GM19463 (cell line): ENCODE measurements at regions not wholly inside any gene's neighbourhood (a gene's known extent, or its start where the extent isn't known, plus 50 kb on each side); places are given as distances from the start of the nearest gene placed in this dataset.

Experiments used
- ATAC-seq: cut with Tn5 transposase; IDR thresholded peaks from one replicate; pipeline ENCODE4 v1.9.1; 2021; ENCODE audit warnings: mild to moderate bottlenecking, moderate library complexity; ENCODE audit not compliant: unreplicated experiment

DNA sequence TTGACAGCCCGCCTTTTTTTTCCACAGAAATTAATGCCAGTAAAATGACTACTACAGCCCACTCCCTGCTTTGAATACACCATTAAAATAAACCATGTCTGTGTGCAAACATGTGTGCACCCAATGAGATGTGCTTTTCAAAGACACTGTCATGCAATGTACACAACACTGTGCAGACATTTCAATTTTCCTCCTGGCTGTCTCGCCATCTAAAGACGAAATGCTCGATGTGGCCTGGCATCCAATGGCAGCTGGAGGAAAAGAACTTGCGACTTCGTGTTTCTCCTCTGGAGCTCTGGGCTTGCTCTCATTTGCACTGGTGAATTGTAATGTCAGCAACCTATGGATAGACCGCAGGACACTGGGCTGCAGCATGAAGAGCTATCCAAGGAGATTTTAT lies 147.0 kb upstream of the NAV2 start:
- ATAC-seq: no peak

DNA sequence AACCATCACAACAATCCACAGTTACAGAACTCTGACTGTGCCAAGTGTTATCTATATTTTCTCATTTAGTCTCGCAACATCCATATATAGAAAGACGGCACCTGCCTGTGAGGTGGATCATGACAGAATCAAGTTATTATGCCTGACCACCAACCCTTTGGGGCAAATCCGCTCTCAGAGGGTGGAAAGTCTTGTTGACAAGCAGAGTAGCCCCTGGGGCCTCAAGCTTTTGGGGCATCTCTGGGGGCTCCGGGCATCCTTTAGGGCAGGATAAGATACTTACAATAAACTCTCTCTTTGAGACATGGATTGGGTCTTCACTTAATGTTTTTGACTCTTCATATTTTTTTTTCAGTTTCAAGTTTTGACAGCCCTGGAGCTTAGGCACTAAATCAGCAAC lies 150.5 kb upstream of the NAV2 start:
- no peak for ATAC-seq

DNA sequence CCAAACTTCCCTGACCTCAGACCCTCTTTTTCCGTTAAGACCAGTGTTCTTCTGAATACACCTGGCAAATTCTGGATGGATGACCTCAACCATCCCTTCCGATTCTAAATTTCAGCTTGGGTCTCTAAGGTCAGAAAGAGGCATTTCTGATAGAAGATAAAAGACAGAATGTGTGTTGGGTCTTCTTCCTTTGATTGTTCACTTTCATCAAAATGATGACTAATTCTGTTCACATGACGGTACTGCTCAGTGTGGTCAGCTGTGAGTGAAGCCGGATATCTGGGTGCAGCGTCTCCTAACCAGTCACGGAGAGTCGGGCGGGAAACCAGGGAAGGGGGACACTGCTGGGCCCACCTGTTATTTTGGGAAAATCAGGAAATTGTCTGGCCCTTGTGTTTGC lies 151.6 kb upstream of the NAV2 start:
- no peak for ATAC-seq

DNA sequence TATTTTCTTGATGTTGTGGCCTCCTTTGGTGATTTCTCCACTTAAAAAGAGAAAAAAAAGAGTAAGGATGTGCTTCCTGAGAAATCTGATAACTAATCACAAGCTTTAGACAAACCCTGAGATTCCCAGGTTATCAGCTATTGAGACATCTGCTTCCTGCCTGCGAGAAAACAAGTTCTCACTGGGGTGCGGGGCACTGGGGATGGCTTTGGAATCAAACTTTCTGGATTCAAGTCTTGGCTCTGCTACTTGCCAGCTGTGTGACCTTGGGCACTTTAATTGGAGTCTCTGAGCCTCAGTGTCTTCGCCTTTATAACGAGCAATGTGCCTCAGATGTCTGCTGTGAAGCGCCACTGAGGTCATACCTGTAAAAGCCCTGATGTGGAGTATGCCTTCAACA lies 152.5 kb upstream of the NAV2 start:
- no peak for ATAC-seq

DNA sequence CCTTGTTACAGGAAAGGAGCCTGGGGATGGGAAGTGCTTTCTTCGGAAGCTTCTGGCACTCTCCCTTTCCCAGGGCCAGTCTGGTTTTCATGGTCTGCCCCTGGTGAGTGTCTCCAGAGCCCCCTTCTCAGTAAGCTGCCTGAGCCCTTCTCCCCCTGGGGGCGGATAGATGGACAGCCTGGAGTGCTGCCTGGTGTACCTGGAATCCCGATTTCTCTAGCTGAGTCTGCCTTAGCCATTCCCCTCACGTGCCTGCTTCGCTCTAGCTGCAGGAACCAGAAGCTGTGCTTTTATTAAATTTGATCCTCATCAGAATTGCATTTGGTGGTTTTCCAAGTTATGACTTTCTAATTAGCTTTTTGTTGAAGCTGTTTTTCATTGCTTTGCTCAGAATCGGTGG lies 152.9 kb upstream of the NAV2 start:
- ATAC-seq: no peak

DNA sequence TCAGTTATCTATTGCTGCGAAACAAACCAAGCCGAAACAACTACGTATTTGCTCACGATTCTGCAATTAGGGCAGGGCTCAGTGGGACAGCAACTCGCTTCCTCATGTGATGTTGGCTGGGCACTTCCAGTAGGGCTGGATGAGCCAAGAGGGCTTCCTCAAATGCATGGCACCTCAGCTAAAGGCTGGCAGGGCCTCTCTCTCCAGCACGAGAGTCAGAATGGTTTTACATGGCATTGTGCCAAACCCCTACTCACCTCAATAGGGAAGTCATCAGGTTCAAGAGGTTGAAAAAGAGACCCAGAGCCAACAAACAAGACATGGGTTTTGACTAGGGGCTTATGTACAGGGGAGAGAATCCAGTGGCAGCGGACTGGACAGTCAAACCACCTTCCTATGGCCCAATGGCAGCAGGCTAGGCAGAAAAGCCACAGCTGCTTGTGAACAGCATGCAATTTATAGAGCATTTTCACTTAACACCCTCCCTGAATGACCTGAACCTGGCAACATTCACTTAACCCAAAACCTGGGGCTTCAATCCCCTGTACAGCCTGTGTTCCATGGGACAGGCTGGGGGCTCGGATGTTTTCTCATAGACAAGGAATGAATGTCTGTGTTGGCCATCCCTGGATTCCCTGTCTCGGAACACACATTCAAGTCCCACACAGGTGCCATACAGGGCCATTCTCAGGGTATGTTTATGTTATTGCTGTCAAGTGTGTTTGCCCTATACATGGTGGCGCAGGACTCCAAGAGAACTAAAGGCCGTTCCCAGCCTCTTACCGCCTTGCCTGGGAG lies 154.2 kb upstream of the NAV2 start:
- no peak for ATAC-seq

DNA sequence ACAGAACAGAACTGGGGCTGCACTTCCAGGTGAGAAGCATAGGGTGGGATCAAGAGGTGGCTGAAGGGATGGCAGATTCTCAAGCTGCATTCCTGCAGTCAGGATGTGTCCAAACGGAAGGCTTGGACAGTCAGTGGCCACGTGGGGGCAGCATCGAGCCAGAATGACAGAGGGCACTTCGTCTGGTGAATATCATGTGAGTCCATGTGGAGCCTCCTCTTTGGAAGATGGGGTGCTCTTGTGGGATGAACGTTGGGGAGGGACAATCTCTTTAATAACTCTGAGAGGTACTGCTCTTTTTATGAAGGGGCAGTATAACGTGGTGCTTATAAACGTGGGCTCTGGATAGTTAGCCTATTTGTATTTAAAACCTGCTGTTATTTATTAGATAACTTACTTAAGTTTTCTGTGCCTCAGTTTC lies 154.9 kb upstream of the NAV2 start:
- ATAC-seq: no peak

DNA sequence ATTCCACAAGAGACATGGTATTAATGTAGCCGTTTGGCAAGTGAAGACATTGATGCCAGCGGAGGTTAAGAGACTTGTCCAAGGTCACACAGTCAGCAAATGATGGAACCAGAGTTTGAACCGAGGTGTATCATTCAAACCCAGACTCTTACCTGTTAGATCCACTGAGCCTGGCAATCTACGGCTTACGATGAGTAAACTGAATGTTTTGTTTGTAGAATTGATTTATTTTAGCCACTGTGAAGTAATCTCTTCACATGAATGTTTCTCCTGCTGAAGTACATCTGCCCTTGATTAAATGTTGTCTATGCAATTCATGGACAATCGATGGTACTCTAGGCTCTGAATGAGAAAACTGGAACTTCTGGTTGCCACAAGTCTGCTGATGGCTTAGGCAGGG lies 155.5 kb upstream of the NAV2 start:
- ATAC-seq: no peak

DNA sequence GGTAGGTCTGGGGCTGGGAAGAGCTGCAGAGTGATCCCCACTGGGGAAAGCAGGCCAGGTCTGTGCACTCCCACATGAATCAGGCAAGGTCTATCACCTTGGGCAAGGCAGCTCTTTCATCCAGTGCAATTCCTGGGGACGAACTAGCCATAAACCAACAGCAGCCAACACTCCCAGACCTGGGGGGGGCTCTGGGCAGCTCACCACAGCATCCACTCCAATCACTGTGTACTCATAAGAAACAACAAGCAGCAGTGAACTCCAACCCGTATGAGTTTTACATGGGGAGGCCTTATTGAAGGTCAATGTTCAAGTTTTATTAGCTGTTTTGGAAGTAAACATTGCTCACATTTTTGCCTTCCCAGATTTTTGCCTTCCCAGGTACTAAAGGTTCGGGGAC lies 157.4 kb upstream of the NAV2 start:
- no peak for ATAC-seq

DNA sequence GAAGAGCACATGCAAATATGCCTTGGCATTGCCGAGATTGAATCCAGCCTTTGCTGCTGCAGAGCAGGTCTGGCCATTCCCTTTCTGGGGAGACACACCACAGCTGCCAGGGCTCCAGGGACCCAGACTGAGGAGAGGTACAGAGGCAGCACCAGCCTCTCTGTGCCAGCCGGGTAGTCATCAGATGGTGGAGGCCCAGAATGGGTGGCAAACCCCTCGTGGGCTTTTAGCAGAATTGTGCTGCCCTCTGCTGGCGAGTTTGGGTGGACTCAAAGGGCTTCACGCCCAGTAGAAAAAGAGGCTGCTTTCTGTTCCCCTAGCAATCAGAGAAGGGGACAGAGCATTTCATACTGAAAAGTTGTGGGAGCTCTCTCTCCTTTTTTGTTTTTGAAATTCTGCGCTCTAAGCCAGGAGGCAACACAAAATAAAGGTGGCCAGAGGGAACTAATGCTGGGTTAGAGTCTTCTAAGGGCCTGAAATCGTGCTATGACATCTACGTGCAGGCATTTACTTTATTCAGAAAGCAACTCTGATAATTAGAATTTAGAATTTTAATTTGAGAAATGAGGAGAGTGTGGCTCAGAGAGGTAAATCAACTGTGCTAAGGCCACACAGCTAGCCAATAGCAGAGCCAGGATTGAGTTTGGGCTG lies 158.8 kb upstream of the NAV2 start:
- ATAC-seq: peak; percentile 53

DNA sequence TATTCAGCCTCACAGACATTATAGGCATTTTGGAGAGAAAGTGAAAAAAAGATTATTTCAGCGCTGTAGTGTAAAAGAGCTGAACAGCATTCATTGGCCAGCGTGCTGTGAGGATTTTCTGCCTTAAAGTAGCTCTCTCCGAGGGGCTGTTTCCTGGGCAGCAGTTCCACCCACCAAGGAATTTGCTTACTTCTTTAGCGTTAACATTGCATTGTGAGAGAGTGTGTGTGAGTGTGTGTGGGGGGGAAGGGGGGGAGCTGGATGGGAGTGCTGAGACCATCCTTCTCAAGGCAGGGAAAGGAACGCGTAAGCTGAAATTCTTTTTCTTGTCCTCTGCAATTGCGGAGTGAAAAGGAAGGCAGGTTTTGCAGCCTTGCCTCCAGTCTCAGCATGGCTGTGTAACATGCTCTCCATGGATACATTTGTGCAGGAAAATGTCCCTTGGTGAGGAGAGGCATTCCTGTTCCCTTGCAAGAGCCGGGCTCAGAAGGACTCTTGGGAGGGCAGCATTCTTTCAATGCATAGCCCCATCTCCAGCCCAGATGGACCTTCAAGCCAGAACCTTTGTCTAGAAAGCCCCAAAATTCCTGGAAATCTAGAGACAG lies 159.9 kb upstream of the NAV2 start:
- no peak for ATAC-seq

DNA sequence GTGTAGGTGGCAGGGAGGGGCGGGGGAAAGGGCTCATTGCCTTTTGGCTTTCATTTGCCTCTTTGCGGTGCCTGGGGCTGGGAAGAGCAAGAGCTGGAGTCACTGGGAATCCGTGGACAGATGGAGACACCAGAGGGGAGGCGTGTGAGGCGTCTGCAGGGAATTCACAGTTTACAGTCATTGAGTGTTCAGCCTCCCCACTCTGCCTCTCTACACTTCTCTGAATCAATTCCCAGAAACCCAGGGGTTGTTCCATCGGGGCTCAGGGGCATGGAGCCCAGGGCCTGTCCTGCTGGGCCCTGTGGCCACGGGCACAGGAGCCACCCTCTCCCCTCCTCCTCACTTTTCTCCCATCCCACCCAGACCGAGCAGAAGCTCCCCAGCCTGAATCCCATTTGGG lies 160.5 kb upstream of the NAV2 start:
- ATAC-seq: no peak

DNA sequence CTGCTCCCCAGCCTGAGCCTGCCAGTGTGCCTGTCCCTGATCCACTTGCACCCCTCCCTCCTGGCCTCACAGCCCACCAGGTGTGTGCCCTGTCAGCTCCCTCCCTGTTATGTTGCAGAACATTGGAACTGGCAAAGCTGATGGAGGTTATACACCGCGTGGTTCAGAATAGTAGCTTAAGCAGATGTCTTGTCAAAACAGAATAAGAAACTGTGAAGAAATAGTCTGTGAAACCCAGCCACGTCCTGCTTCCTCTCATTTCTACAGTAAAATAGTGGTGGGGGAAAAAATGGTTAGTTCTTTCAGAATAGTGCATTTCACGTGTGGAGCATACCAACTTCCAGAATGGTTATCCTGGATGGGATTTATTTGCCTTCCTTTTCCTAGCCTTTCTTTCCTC lies 161.2 kb upstream of the NAV2 start:
- no peak for ATAC-seq

DNA sequence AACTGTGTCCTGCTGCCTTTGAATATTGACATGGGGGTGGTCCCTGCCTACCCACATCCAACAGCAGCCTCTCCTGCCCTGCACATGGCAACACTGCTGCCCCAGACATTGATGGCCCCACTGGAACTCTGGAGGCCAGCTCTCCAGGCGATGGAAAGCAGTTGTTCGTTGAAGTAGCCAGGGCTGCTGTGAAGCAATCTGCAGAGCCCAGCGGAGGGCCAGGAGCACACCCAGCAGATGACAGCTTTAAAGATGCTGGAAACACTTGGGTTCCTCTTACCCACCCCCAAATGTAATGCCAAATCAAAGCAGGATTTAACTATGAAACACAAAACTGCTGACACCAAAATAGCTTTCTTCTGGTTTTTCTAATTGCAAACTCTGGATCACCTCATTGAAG lies 165.6 kb upstream of the NAV2 start:
- ATAC-seq: no peak

DNA sequence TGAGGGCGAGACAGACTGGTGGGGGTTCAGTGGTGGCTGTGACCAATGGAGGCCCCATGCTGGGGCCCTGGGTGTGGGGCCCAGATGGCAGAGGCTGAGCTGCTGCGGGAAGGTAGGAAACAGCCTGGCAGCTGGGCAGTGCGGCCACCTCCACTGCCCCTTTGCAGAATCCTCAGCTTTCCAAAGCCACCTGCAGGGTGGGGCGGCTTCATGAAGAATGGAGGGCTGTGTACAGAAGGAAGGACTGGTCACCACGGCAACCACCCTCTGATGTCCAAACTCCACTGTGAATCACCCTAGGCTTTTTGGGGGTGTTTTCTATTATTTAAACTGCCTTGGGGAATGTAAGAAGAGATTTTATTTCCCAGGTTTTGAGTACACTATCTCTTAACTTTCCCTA lies 166.3 kb upstream of the NAV2 start:
- ATAC-seq: no peak

DNA sequence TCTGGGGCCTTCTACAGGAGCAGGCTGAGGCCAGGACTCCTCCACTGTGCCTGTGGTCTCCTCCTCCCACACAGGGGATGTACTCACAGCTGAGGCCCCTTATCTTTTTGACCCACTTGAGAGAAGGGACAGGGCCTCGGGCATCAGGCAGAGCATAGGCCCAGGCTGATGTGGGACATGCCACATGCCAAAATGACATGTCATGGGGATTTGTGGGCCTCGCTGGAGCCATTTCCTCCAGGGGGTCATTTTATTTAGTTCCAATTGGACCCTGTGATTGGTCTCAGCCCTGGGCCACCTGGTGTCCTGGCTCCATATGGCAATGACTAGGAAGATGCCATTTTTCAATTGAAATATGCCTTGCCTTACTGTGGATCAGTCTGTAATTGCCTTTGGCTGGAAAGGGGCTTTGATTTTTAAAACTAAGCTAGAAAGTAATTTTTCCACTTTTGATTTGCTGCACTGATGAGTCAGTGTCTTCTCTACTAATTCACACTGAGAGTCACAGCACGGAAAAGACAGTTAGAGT lies 171.1 kb upstream of the NAV2 start:
- no peak for ATAC-seq

DNA sequence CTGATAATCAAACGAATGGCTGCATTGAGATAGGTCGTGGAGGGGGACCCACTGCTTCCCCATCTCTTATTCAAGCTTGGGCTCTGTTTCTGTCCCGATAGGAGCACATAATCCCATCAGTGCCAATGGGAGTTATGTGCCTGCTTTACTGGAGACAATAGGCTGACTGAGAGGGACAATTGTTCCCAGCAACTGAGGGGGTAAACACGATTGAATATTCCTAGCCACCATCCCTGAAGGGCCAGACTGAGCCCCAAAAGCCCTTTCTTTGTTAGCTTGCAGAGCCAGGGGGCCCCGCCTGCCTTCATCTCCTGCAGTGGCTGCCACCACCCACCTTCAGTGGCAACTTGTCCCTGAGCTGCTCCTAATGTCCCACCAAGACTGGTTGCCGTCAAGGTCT lies 172.8 kb upstream of the NAV2 start:
- ATAC-seq: no peak

DNA sequence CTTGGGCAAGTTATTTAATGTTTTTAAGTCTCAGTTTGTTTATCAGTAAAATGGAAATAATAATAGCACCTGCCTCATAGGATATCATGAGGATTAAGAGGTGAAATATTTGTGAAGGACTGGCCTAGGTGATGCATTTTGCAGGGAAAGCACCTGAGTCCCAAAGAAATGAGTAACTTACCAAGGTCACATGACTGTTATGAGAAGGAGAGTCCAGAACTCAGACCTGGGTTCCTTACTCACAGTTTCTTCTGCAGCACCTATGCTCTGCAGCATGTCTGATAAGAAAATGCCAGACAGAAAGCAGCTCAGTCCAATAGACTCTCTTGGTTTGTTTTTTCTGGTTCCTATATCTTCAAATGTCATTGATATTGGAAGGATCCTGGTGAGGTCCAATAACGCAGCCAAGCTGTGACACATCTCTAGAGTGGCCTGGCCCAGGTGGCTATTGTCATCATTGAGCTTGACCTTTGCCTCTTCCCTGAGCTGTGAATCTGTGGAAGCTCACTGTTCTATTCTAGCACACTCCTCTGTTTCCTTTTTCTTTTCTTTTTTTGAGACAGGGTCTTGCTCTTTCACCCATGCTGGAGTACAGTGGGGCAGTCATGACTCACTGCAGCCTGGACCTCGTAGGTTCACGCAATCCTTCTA lies 174.7 kb upstream of the NAV2 start:
- ATAC-seq: no peak

DNA sequence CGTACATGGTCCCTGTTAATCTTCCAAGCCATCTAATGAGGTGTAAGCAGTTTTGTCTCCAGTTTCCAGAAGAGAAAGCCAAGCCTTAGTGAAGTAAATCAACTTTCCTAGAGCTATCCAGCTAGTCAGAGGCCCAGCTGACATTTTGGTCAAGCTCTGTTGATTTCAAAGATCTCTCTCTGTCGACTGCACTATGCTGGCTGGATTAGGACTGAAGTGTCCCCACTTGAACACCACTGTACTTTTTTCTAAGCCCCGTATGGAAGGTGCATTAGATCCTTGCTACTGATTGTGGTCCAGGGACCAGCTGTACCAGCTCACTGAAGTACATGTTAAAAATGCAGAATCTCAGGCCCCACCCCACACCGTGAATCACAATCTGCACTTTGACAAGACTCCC lies 176.5 kb upstream of the NAV2 start:
- no peak for ATAC-seq

DNA sequence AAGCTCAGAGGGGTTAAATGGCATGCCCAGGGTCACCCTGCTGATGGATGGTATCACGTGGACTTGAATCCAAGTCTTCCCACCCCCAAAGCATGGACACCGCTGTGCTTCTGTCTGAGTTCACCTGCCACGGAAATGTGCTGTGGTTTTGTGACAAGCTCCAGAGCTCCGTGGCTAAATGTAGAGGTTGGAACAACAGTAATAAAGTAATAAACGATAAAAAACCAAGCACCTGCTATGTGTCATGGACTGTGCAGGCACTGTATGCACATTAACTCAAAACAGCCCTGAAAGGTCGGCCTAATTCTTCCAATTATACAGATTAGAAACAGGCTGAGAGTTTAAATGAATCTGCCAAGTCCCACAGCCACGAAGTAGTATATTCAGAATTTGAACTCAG lies 182.1 kb upstream of the NAV2 start:
- no peak for ATAC-seq

DNA sequence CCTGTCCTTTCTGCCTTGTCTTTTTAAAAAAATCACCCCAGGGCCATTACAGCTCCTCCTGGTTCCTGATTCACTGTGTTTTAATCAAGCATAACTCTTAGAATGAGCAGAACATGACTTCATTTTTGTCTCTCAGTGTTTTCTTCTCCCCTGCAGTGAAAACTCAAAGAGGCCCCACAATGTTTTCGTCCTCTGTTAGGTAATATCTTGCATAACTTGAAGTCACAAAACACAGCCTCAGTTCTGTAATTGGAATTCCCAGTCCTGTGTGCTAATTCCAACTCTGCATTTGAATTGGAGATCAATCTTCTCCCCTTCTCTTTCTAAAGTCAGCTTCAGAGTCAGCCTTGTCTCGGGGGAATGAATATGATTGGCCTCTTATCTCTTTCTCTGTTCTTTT lies 186.5 kb upstream of the NAV2 start:
- no peak for ATAC-seq

DNA sequence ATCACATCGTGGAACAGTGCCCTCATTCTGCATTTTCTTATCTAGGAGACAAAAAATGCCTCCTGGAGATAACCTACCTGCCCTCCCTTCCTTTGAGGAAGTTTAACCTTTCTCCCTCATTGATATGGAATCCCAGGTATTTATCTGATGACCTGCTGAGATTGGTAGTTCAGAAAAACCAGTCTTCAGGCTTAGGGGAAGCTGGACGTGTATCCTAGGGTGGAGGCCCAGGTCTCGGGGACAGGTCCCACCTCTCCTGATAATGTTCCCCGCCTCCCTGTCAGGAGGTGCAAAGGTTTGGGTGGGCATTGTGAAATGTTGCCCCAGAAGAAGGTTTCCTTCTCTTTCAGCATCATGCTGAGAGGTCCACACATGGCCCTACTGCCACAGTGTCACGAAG lies 186.9 kb upstream of the NAV2 start:
- no peak for ATAC-seq
